ENCODE measurements at regions not wholly inside any gene's neighbourhood (a gene's known extent, or its start where the extent isn't known, plus 50 kb on each side); places are given as distances from the start of the nearest gene placed in this dataset.

DNA sequence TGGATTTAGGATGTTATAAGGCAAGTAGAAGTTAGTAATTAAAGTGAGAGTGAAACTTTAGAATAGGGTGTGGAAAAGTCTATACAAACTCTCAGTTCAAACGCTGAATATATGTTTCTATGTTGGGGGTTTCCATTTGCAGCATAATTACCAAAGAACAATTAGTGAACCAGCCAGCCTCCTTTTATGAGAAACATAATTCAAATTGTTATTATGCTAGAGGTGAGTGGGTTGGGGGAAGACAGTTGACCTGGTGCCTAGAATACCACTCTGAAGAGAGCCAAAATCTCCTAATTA lies 435.8 kb downstream of the MDFIC start:
- TF ChIP-seq CTCF (IDR thresholded peaks at IDR 0.05; ENCODE audit: poor library complexity, severe bottlenecking): no peak
- no peaks in the 10 kb centered on the region for H3K9me3 ChIP-seq (ENCODE audit: severe bottlenecking)
- ATAC-seq (ENCODE audit: low read depth) (no peak), DNase-seq (ENCODE audit: low spot score) (no peak)
- peaks cover 1% of the 10 kb centered on the region for H3K4me1 ChIP-seq (ENCODE audit: insufficient read depth, poor library complexity, severe bottlenecking)
- no peak overlapping the region for H3K27ac ChIP-seq (ENCODE audit: poor library complexity, severe bottlenecking)
- H3K4me3 ChIP-seq (ENCODE audit: severe bottlenecking): no peak overlapping the region
- no peaks in the 10 kb centered on the region for H3K36me3 ChIP-seq (ENCODE audit: low read depth)
- H3K27me3 ChIP-seq (ENCODE audit: insufficient read depth, poor library complexity, severe bottlenecking): no peaks in the 10 kb centered on the region

- Histone ChIP-seq H3K27ac (ENCODE audit: poor library complexity, severe bottlenecking) (peak overlapping the region; percentile 29), H3K4me1 (ENCODE audit: insufficient read depth, poor library complexity, severe bottlenecking) (peaks cover 4% of the 10 kb centered on the region), H3K36me3 (ENCODE audit: low read depth) (no peaks in the 10 kb centered on the region), H3K27me3 (ENCODE audit: insufficient read depth, poor library complexity, severe bottlenecking) (no peaks in the 10 kb centered on the region), H3K4me3 (ENCODE audit: severe bottlenecking) (no peak overlapping the region), H3K9me3 (ENCODE audit: severe bottlenecking) (no peaks in the 10 kb centered on the region)
- TF ChIP-seq CTCF (IDR thresholded peaks at IDR 0.05; ENCODE audit: poor library complexity, severe bottlenecking): no peak
- 0 out of 3 replicates have a peak, but pooled peaks have one; percentile 20 for ATAC-seq (ENCODE audit: low read depth)
- no peak for DNase-seq (ENCODE audit: low spot score)
These were observed 435.3 kb downstream of the MDFIC start for GRCh38 chr7:115356999-115357702.

DNA sequence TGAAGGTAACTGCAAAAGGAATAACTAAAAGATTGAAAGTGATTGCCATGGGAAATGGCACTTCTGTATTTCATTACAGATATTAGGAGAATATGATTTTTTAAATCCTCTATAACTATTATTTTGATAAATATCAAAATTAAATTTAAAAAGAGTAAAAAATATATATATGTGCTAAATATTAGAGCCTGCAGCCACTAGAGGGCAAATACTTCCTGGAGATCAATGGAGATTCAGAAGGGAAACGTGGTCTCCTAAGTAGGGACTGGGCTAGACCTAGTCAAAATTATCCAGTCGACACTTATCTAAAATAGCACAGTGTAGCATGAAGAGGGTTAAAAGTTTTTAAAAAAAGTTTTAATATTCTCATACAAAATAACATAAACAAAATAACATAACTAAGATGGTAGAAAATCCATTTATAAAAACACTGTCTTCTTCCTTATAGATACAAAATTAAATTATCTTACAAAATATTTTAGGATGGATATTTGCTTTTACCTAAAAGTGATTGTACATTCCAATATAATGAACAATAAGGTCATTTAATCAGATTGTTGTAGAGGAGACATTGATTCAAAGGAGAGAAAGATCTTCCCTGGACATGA lies 434.3 kb downstream of the MDFIC start:
- Histone ChIP-seq H3K27me3 (ENCODE audit: insufficient read depth, poor library complexity, severe bottlenecking) (no peaks in the 10 kb centered on the region), H3K4me3 (ENCODE audit: severe bottlenecking) (no peak overlapping the region), H3K36me3 (ENCODE audit: low read depth) (peaks cover 4% of the 10 kb centered on the region; the same call in 1 of the 2 replicates), H3K4me1 (ENCODE audit: insufficient read depth, poor library complexity, severe bottlenecking) (peaks cover 13% of the 10 kb centered on the region), H3K27ac (ENCODE audit: poor library complexity, severe bottlenecking) (peak overlapping the region; percentile 29), H3K9me3 (ENCODE audit: severe bottlenecking) (no peaks in the 10 kb centered on the region)
- TF ChIP-seq CTCF (IDR thresholded peaks at IDR 0.05; ENCODE audit: poor library complexity, severe bottlenecking): peak; percentile 59
- DNase-seq (ENCODE audit: low spot score) (no peak), ATAC-seq (ENCODE audit: low read depth) (no peak)

DNA sequence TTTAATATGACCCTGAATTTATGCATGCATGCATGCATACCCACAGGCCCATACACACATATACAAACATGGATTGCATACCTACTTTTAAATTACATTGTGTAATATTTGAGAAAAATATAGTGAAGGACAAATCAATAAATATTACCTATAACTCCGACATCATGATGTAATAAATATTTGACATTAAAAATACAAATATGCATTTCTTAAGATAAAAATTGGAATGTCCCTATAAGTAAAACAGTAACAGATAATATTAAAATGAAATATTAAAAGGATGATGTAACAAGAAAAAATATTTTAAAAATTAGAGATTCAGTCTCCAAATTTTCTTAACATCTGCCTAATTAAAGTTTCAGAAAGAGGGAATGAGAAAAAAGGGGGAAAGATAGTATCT lies 433.0 kb downstream of the MDFIC start:
- TF ChIP-seq CTCF (IDR thresholded peaks at IDR 0.05; ENCODE audit: poor library complexity, severe bottlenecking): no peak
- no peaks in the 10 kb centered on the region for H3K27me3 ChIP-seq (ENCODE audit: insufficient read depth, poor library complexity, severe bottlenecking)
- H3K36me3 ChIP-seq (ENCODE audit: low read depth): peaks cover 4% of the 10 kb centered on the region; the same call in 1 of the 2 replicates
- no peak overlapping the region for H3K4me3 ChIP-seq (ENCODE audit: severe bottlenecking)
- ATAC-seq (ENCODE audit: low read depth): no peak
- no peaks in the 10 kb centered on the region for H3K9me3 ChIP-seq (ENCODE audit: severe bottlenecking)
- no peak overlapping the region for H3K27ac ChIP-seq (ENCODE audit: poor library complexity, severe bottlenecking)
- peaks cover 24% of the 10 kb centered on the region for H3K4me1 ChIP-seq (ENCODE audit: insufficient read depth, poor library complexity, severe bottlenecking)
- no peak for DNase-seq (ENCODE audit: low spot score)

DNA sequence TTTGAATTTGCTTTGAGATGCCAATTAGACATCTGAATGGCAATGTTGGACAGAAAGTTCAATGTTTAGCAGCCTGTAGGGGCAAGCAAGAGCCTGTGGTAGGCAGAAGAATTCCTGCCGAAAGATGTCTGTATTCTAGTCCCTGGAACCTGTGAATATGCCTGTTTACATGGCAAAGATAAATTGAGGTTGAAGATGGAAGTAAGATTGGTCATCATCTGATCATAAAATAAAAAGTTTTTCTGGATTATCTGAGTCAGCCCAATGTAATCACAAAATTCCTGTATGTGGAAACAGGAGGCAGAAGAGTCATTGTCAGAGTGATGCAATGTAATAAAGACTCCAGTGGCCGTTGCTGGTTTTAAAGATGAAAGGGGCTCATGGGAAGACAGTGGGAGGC lies 430.5 kb downstream of the MDFIC start:
- H3K27me3 ChIP-seq (ENCODE audit: insufficient read depth, poor library complexity, severe bottlenecking): no peaks in the 10 kb centered on the region
- no peaks in the 10 kb centered on the region for H3K9me3 ChIP-seq (ENCODE audit: severe bottlenecking)
- peak; percentile 16 for TF ChIP-seq CTCF (IDR thresholded peaks at IDR 0.05; ENCODE audit: poor library complexity, severe bottlenecking)
- H3K4me1 ChIP-seq (ENCODE audit: insufficient read depth, poor library complexity, severe bottlenecking): peaks cover 28% of the 10 kb centered on the region
- H3K4me3 ChIP-seq (ENCODE audit: severe bottlenecking): no peak overlapping the region
- DNase-seq (ENCODE audit: low spot score): no peak
- peak overlapping the region; percentile 55 for H3K27ac ChIP-seq (ENCODE audit: poor library complexity, severe bottlenecking)
- ATAC-seq (ENCODE audit: low read depth): peak; percentile 89
- peaks cover 4% of the 10 kb centered on the region; the same call in 1 of the 2 replicates for H3K36me3 ChIP-seq (ENCODE audit: low read depth)

Measured in RWPE2 (cell line).